ENCODE measurements at regions not wholly inside any gene's neighbourhood (a gene's known extent, or its start where the extent isn't known, plus 50 kb on each side); places are given as distances from the start of the nearest gene placed in this dataset.

- TF ChIP-seq CTCF (IDR thresholded peaks at IDR 0.05; ENCODE audit: low read depth, low read length), result no peak
- no peak for DNase-seq (ENCODE audit: extremely low read depth, low read depth)
These were observed 98.6 kb downstream of the FHDC1 start for GRCh38 chr4:153034681-153035080.

GRCh38 chr4:153036931-153037482, 100.9 kb downstream of the FHDC1 start:
- no peak for TF ChIP-seq CTCF (IDR thresholded peaks at IDR 0.05; ENCODE audit: low read depth, low read length)
- DNase-seq (ENCODE audit: extremely low read depth, low read depth), result no peak

- DNase-seq (ENCODE audit: extremely low read depth, low read depth), result no peak
- no peak for TF ChIP-seq CTCF (IDR thresholded peaks at IDR 0.05; ENCODE audit: low read depth, low read length)
These were observed 102.6 kb downstream of the FHDC1 start for GRCh38 chr4:153038623-153039311.

GRCh38 chr4:153039542-153040185, 103.5 kb downstream of the FHDC1 start:
- no peak for DNase-seq (ENCODE audit: extremely low read depth, low read depth)
- no peak for TF ChIP-seq CTCF (IDR thresholded peaks at IDR 0.05; ENCODE audit: low read depth, low read length)

GRCh38 chr4:153040677-153041076, 104.6 kb downstream of the FHDC1 start:
- no peak for DNase-seq (ENCODE audit: extremely low read depth, low read depth)
- no peak for TF ChIP-seq CTCF (IDR thresholded peaks at IDR 0.05; ENCODE audit: low read depth, low read length)

GRCh38 chr4:153044036-153044435, 107.9 kb downstream of the FHDC1 start:
- DNase-seq (ENCODE audit: extremely low read depth, low read depth), result no peak
- no peak for TF ChIP-seq CTCF (IDR thresholded peaks at IDR 0.05; ENCODE audit: low read depth, low read length)
